B cell (primary cell): ENCODE measurements at regions not wholly inside any gene's neighbourhood (a gene's known extent, or its start where the extent isn't known, plus 50 kb on each side); places are given as distances from the start of the nearest gene placed in this dataset.

Experiments
- ATAC-seq: fragments of 200-7000 bp; cut with Tn5 transposase; one replicate; pipeline ENCODE4 v1.10.0; 2021; ENCODE audit warnings: low read depth, mild to moderate bottlenecking, moderate number of reproducible peaks, moderate library complexity
- CTCF ChIA-PET: fragments of 350-600 bp; sonication (Branson Sonifier 250); formaldehyde crosslinking; loops from one replicate; lab custom pipeline; 2021; ENCODE audit warnings: antibody characterized with exemption, inconsistent platforms; lab: Charles Lee
- POLR2A ChIA-PET: fragments of 350-600 bp; sonication (Branson Sonifier 250); formaldehyde crosslinking; loops from one replicate; lab custom pipeline; 2021; ENCODE audit warnings: antibody characterized with exemption; lab: Charles Lee
- DNase-seq: peaks from one replicate; pipeline ENCODE4 v3.0.0; 2013
- H2AFZ ChIP-seq: 2 replicates; pipeline ENCODE4 v1.6.1; 2012; ENCODE audit warnings: mild to moderate bottlenecking, low read depth, low read length; ENCODE audit not compliant: insufficient read depth, poor library complexity, severe bottlenecking
- H3K27ac ChIP-seq, 2 donors: 1 replicate in 1 of 2; 2 replicates in 1 of 2; pipeline ENCODE4 v1.5.1; 2012 to 2013; ENCODE audit warnings: low read length in 2 of 2, mild to moderate bottlenecking in 2 of 2, moderate library complexity in 1 of 2
- H3K27me3 ChIP-seq, 4 experiments: fragments of 200-600 bp in 1 of 4; sonication (generic) in 1 of 4; replicated peaks in 1 of 4; 1 replicate in 2 of 4; 2 replicates in 2 of 4; pipeline versions ENCODE4 v1.6.1 to v1.7.0; 2013 to 2016; ENCODE audit warnings: low read length in 3 of 4, mild to moderate bottlenecking in 2 of 4, mixed read lengths in 1 of 4, moderate library complexity in 1 of 4; ENCODE audit not compliant: insufficient read depth in 4 of 4, control insufficient read depth in 3 of 4; ENCODE audit errors: control extremely low read depth in 1 of 4
- H3K36me3 ChIP-seq, 2 experiments: replicated peaks in 1 of 2; 1 replicate in 1 of 2; 2 replicates in 1 of 2; pipeline versions ENCODE4 v1.6.1 to v1.7.1; 2013; ENCODE audit warnings: low read length in 1 of 2; ENCODE audit not compliant: insufficient read depth in 2 of 2, control insufficient read depth in 1 of 2; ENCODE audit errors: control extremely low read depth in 1 of 2, extremely low read depth in 1 of 2
- H3K4me1 ChIP-seq, 2 donors: fragments of 200-600 bp in 1 of 2; sonication (generic) in 1 of 2; 1 replicate in 1 of 2; 2 replicates in 1 of 2; pipeline versions ENCODE4 v1.5.1 to v1.6.1; 2013 to 2017; ENCODE audit warnings: low read length in 2 of 2; ENCODE audit not compliant: control insufficient read depth in 2 of 2, insufficient read depth in 2 of 2
- H3K4me2 ChIP-seq: replicated peaks from 2 replicates; pipeline ENCODE3; 2012; ENCODE audit warnings: mild to moderate bottlenecking, low read depth, low read length; ENCODE audit not compliant: poor library complexity, severe bottlenecking
- H3K4me3 ChIP-seq, 5 experiments: fragments of 200-600 bp in 1 of 5; sonication (generic) in 1 of 5; 1 replicate in 3 of 5; 2 replicates in 2 of 5; pipeline versions ENCODE4 v1.5.1 to v1.7.0; 2011 to 2016; ENCODE audit warnings: low read length in 4 of 5, mild to moderate bottlenecking in 4 of 5, low read depth in 2 of 5, control low read depth in 1 of 5, moderate library complexity in 1 of 5; ENCODE audit not compliant: insufficient read depth in 1 of 5; ENCODE audit errors: control extremely low read depth in 1 of 5, extremely low read depth in 1 of 5
- H3K79me2 ChIP-seq: fragments of 200-600 bp; sonication (generic); one replicate; pipeline ENCODE4 v1.6.0; 2016; ENCODE audit warnings: low read length; ENCODE audit not compliant: control insufficient read depth, insufficient read depth
- H3K9ac ChIP-seq: fragments of 200-600 bp; sonication (generic); 2 replicates; pipeline ENCODE4 v1.6.1; 2017; ENCODE audit warnings: mild to moderate bottlenecking, low read length, moderate library complexity
- H3K9me3 ChIP-seq, 3 donors: one replicate each; pipeline versions ENCODE4 v1.6.1 to v1.7.1; 2013; ENCODE audit warnings: low read length in 2 of 3; ENCODE audit not compliant: control insufficient read depth in 2 of 3, insufficient read depth in 1 of 3; ENCODE audit errors: control extremely low read depth in 1 of 3
- H4K20me1 ChIP-seq: 2 replicates; pipeline ENCODE4 v1.6.0; 2012; ENCODE audit warnings: mild to moderate bottlenecking, low read length; ENCODE audit not compliant: insufficient read depth, control insufficient read depth, poor library complexity, severe bottlenecking
- H3K27ac Mint-ChIP-seq: one replicate; pipeline ENCODE4 v1.8.0; 2021; ENCODE audit warnings: mixed read lengths
- H3K27me3 Mint-ChIP-seq: one replicate; pipeline ENCODE4 v1.8.0; 2021; ENCODE audit warnings: mixed read lengths
- H3K4me1 Mint-ChIP-seq: one replicate; pipeline ENCODE4 v1.8.0; 2021; ENCODE audit warnings: mixed read lengths
- H3K4me3 Mint-ChIP-seq: one replicate; pipeline ENCODE4 v1.8.0; 2021; ENCODE audit warnings: mixed read lengths
- H3K9me3 Mint-ChIP-seq: one replicate; pipeline ENCODE4 v1.8.0; 2022; ENCODE audit warnings: mixed read lengths; ENCODE audit not compliant: insufficient read depth
- CTCF ChIP-seq: fragments of 200-600 bp; IDR thresholded peaks from one replicate; pipeline ENCODE4 v1.8.0; 2022; ENCODE audit warnings: antibody characterized with exemption, mild to moderate bottlenecking
- EZH2 ChIP-seq: IDR thresholded peaks from 2 replicates; pipeline ENCODE4 v1.6.1; 2012; ENCODE audit warnings: borderline replicate concordance, low read depth, mild to moderate bottlenecking, moderate library complexity, low read length; ENCODE audit not compliant: insufficient read depth, poor library complexity, severe bottlenecking
- WGBS: methylation state at CpG from one replicate; pipeline ENCODE4 v1.1.5; 2013; ENCODE audit warnings: missing lambda C conversion rate; ENCODE audit not compliant: insufficient coverage; 5-methylcytosine and 5-hydroxymethylcytosine counted together
- intact Hi-C: fragments of 100-400 bp; cut with micrococcal nuclease; formaldehyde crosslinking; loops from one replicate; pipeline ENCODE4 v1.10.0; 2022

GRCh38 chr18:73749304-73749703, 398.3 kb downstream of the FBXO15 start:
- H3K9me3 ChIP-seq: no peaks in the 10 kb centered on the region
- H3K36me3 ChIP-seq: no peaks in the 10 kb centered on the region
- no peak for DNase-seq
- no peaks in the 10 kb centered on the region for H3K27me3 ChIP-seq
- TF ChIP-seq EZH2 (no peak), CTCF (no peak)
- POLR2A ChIA-PET: no interaction called here
- Mint-ChIP-seq H3K9me3 (no peaks in the 10 kb centered on the region), H3K4me1 (no peaks in the 10 kb centered on the region), H3K27ac (no peak overlapping the region), H3K4me3 (no peak overlapping the region), H3K27me3 (no peaks in the 10 kb centered on the region)
- no peak overlapping the region for H3K27ac ChIP-seq
- WGBS: no CpG with 5 or more reads among the region's 2 CpGs
- no peak overlapping the region for H3K4me3 ChIP-seq
- no peaks in the 10 kb centered on the region for H3K79me2 ChIP-seq
- intact Hi-C loops: no loop called here
- H4K20me1 ChIP-seq: no peaks in the 10 kb centered on the region
- no peak overlapping the region for H2AFZ ChIP-seq
- CTCF ChIA-PET: no interaction called here
- H3K4me2 ChIP-seq: no peak overlapping the region
- no peaks in the 10 kb centered on the region for H3K4me1 ChIP-seq
- no peak overlapping the region for H3K9ac ChIP-seq
- no peak for ATAC-seq

GRCh38 chr18:73748731-73749130, 398.9 kb downstream of the FBXO15 start:
- Mint-ChIP-seq H3K4me3 (no peak overlapping the region), H3K9me3 (no peaks in the 10 kb centered on the region), H3K27ac (no peak overlapping the region), H3K4me1 (no peaks in the 10 kb centered on the region), H3K27me3 (no peaks in the 10 kb centered on the region)
- Histone ChIP-seq H3K27me3 (no peaks in the 10 kb centered on the region), H3K4me2 (no peak overlapping the region), H2AFZ (no peak overlapping the region), H3K4me3 (no peak overlapping the region), H3K27ac (no peak overlapping the region), H3K9me3 (no peaks in the 10 kb centered on the region), H3K4me1 (no peaks in the 10 kb centered on the region), H4K20me1 (no peaks in the 10 kb centered on the region), H3K36me3 (no peaks in the 10 kb centered on the region), H3K9ac (no peak overlapping the region), H3K79me2 (no peaks in the 10 kb centered on the region)
- intact Hi-C loops: no loop called here
- POLR2A ChIA-PET: no interaction called here
- no peak for TF ChIP-seq EZH2
- TF ChIP-seq CTCF: no peak
- no peak for DNase-seq
- CTCF ChIA-PET: no interaction called here
- ATAC-seq: no peak
- 73% methylated on average over 2 of the region's 4 CpGs for WGBS
